ENCODE measurements at regions not wholly inside any gene's neighbourhood (a gene's known extent, or its start where the extent isn't known, plus 50 kb on each side); places are given as distances from the start of the nearest gene placed in this dataset.

DNA sequence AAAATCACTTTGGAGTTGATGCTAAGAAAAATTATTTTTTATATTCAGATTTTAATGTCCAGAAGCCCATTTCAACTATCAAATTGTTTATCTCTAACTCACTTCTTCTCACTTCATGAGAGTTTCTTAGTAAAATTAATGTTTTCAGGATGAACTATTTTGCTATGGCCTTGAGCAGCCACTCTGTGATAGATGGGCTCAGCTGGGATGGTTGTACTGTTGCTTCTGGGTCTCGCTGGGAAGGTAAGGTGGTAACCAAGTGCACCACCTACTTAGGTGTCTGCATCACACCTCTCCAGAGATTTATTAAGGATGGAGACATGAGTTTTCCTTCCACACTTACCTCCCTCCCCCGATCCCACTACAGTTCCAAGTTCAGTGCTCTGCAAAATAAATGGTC, 110.3 kb upstream of the ATP2B2 start:
- Histone ChIP-seq H3K4me1 (ENCODE audit: control insufficient read depth, extremely low read depth, insufficient read depth, low read length) (no peaks in the 10 kb centered on the region), H3K9me1 (ENCODE audit: control insufficient read depth, extremely low read depth, insufficient read depth, low read length) (no peaks in the 10 kb centered on the region), H2AFZ (ENCODE audit: control insufficient read depth, low read length) (no peak overlapping the region), H3K79me2 (ENCODE audit: control insufficient read depth, insufficient read depth, low read length) (no peaks in the 10 kb centered on the region), H3K4me3 (ENCODE audit: control insufficient read depth in 2 of 3, extremely low read depth in 1 of 3, insufficient read depth in 2 of 3, low read depth in 1 of 3, low read length in 3 of 3) (no peak overlapping the region), H3K9me3 (ENCODE audit: control insufficient read depth, low read depth, low read length) (no peaks in the 10 kb centered on the region), H3K27me3 (ENCODE audit: control insufficient read depth, extremely low read depth, insufficient read depth, low read length) (peaks cover 18% of the 10 kb centered on the region), H3K36me3 (ENCODE audit: control insufficient read depth in 2 of 2, extremely low read depth in 1 of 2, insufficient read depth in 2 of 2, low read length in 2 of 2) (no peaks in the 10 kb centered on the region), H3K4me2 (ENCODE audit: control insufficient read depth, extremely low read depth, insufficient read depth, low read depth, low read length) (no peak overlapping the region), H4K20me1 (ENCODE audit: control insufficient read depth, extremely low read depth, insufficient read depth, low read length) (no peaks in the 10 kb centered on the region), H3K9ac (ENCODE audit: control insufficient read depth, extremely low read depth, insufficient read depth, low read length) (no peak overlapping the region), H3K27ac (ENCODE audit: control insufficient read depth, insufficient read depth, low read length) (no peak overlapping the region)
- TF ChIP-seq EZH2 (IDR thresholded peaks at IDR 0.05; ENCODE audit: low read length): no peak
- TF ChIP-seq, protein P1, sequence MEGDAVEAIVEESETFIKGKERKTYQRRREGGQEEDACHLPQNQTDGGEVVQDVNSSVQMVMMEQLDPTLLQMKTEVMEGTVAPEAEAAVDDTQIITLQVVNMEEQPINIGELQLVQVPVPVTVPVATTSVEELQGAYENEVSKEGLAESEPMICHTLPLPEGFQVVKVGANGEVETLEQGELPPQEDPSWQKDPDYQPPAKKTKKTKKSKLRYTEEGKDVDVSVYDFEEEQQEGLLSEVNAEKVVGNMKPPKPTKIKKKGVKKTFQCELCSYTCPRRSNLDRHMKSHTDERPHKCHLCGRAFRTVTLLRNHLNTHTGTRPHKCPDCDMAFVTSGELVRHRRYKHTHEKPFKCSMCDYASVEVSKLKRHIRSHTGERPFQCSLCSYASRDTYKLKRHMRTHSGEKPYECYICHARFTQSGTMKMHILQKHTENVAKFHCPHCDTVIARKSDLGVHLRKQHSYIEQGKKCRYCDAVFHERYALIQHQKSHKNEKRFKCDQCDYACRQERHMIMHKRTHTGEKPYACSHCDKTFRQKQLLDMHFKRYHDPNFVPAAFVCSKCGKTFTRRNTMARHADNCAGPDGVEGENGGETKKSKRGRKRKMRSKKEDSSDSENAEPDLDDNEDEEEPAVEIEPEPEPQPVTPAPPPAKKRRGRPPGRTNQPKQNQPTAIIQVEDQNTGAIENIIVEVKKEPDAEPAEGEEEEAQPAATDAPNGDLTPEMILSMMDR (optimal IDR thresholded peaks at IDR 0.05 in 1 of 3, IDR thresholded peaks at IDR 0.05 in 1 of 3, conservative IDR thresholded peaks at IDR 0.05 in 1 of 3; ENCODE audit: extremely low read depth in 1 of 3, insufficient read depth in 2 of 3, low read length in 3 of 3): no peak
- DNase-seq (ENCODE audit: low read depth, low spot score) (no peak), FAIRE-seq (no peak)
- dilution Hi-C loops (cut with MboI; ENCODE audit: extremely low pct_ligation_motif_present, low sequenced_read_pairs): no loop called here

DNA sequence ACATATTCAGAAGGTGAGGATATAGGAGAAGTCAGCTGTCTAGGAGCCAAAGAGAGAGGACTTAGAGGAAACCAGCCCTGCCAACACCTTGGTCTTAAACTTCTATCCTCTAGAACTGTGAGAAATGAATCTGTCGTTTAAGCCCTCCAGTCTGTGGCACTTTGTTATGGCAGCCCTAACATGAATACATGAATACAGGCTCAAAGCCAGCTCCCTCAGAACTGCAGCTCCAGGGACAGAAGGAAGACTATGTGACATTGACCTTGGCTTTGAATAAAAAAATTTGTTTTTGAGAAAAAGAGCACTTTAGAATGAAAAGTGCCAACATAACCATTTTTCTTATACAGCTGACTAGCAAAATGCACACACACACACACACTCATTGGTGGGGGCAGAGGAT, 110.9 kb upstream of the ATP2B2 start:
- Histone ChIP-seq H3K79me2 (ENCODE audit: control insufficient read depth, insufficient read depth, low read length) (no peaks in the 10 kb centered on the region), H3K9me3 (ENCODE audit: control insufficient read depth, low read depth, low read length) (no peaks in the 10 kb centered on the region), H3K36me3 (ENCODE audit: control insufficient read depth in 2 of 2, extremely low read depth in 1 of 2, insufficient read depth in 2 of 2, low read length in 2 of 2) (no peaks in the 10 kb centered on the region), H3K9ac (ENCODE audit: control insufficient read depth, extremely low read depth, insufficient read depth, low read length) (no peak overlapping the region), H3K4me2 (ENCODE audit: control insufficient read depth, extremely low read depth, insufficient read depth, low read depth, low read length) (no peak overlapping the region), H2AFZ (ENCODE audit: control insufficient read depth, low read length) (no peak overlapping the region), H3K27ac (ENCODE audit: control insufficient read depth, insufficient read depth, low read length) (no peak overlapping the region), H4K20me1 (ENCODE audit: control insufficient read depth, extremely low read depth, insufficient read depth, low read length) (no peaks in the 10 kb centered on the region), H3K9me1 (ENCODE audit: control insufficient read depth, extremely low read depth, insufficient read depth, low read length) (no peaks in the 10 kb centered on the region), H3K27me3 (ENCODE audit: control insufficient read depth, extremely low read depth, insufficient read depth, low read length) (peaks cover 14% of the 10 kb centered on the region), H3K4me3 (ENCODE audit: control insufficient read depth in 2 of 3, extremely low read depth in 1 of 3, insufficient read depth in 2 of 3, low read depth in 1 of 3, low read length in 3 of 3) (no peak overlapping the region), H3K4me1 (ENCODE audit: control insufficient read depth, extremely low read depth, insufficient read depth, low read length) (no peaks in the 10 kb centered on the region)
- FAIRE-seq: no peak
- dilution Hi-C loops (cut with MboI; ENCODE audit: extremely low pct_ligation_motif_present, low sequenced_read_pairs): no loop called here
- no peak for TF ChIP-seq EZH2 (IDR thresholded peaks at IDR 0.05; ENCODE audit: low read length)
- TF ChIP-seq, protein P1 (optimal IDR thresholded peaks at IDR 0.05 in 1 of 3, IDR thresholded peaks at IDR 0.05 in 1 of 3, conservative IDR thresholded peaks at IDR 0.05 in 1 of 3; ENCODE audit: extremely low read depth in 1 of 3, insufficient read depth in 2 of 3, low read length in 3 of 3): no peak
- DNase-seq (ENCODE audit: low read depth, low spot score): no peak

All from keratinocyte (primary cell).